Esophagus squamous epithelium (tissue), 4 donors: ENCODE measurements at regions not wholly inside any gene's neighbourhood (a gene's known extent, or its start where the extent isn't known, plus 50 kb on each side); places are given as distances from the start of the nearest gene placed in this dataset.

Experiments
- POLR2A ChIP-seq, 4 donors: fragments of 450-650 bp; IDR thresholded peaks; one replicate each; pipeline ENCODE4 v1.6.1; 2017; ENCODE audit warnings: antibody characterized with exemption in 4 of 4, mild to moderate bottlenecking in 4 of 4, moderate library complexity in 3 of 4
- TF ChIP-seq, protein P1 (sequence below), 6 experiments: fragments of 450-650 bp in 4 of 6; fragments of 200-600 bp in 2 of 6; sonication (generic) in 2 of 6; IDR thresholded peaks; one replicate each; pipeline ENCODE4 v1.5.1; 2016 to 2019; ENCODE audit warnings: antibody characterized with exemption in 6 of 6, mild to moderate bottlenecking in 4 of 6, moderate library complexity in 4 of 6

DNA sequence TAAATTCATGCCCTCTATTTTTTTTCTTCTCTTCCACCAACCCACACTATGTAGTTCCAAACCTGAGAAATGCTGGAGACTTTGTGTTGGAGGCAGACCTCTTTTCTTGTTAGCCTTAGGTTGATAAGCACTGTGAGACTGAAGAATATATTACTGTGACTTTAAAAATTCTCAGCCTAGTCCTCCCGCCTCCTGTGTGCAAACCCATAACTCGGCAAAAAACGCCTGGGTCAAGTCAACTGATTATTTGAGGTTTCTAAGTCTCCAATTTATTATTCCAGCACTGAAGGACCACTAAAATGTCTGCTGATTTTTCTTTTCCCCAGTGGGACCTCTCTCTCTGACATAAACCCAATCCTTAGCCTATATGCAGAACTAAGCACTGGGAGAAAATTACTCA lies 1946.0 kb upstream of the RAG2 start:
- TF ChIP-seq, protein P1, sequence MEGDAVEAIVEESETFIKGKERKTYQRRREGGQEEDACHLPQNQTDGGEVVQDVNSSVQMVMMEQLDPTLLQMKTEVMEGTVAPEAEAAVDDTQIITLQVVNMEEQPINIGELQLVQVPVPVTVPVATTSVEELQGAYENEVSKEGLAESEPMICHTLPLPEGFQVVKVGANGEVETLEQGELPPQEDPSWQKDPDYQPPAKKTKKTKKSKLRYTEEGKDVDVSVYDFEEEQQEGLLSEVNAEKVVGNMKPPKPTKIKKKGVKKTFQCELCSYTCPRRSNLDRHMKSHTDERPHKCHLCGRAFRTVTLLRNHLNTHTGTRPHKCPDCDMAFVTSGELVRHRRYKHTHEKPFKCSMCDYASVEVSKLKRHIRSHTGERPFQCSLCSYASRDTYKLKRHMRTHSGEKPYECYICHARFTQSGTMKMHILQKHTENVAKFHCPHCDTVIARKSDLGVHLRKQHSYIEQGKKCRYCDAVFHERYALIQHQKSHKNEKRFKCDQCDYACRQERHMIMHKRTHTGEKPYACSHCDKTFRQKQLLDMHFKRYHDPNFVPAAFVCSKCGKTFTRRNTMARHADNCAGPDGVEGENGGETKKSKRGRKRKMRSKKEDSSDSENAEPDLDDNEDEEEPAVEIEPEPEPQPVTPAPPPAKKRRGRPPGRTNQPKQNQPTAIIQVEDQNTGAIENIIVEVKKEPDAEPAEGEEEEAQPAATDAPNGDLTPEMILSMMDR (IDR thresholded peaks at IDR 0.05) = no peak
- no peak for TF ChIP-seq POLR2A (IDR thresholded peaks at IDR 0.05)
